Left hindlimb (tissue), 1 donor: ENCODE measurements at regions not wholly inside any gene's neighbourhood (a gene's known extent, or its start where the extent isn't known, plus 50 kb on each side); places are given as distances from the start of the nearest gene placed in this dataset.

ENCODE experiments used
- DNase-seq: peaks from one replicate; pipeline ENCODE4 v3.0.0-alpha.2; 2018

GRCh38 chr4:129167640-129168260 is 71.8 kb downstream of the C4orf33 start:
- DNase-seq = peak; percentile 31

- DNase-seq = no peak
These were observed 76.2 kb downstream of the C4orf33 start for GRCh38 chr4:129172181-129172580.

- no peak for DNase-seq
These were observed 80.9 kb downstream of the C4orf33 start for GRCh38 chr4:129176864-129177263.

- DNase-seq = no peak
These were observed 83.3 kb downstream of the C4orf33 start for GRCh38 chr4:129179276-129179675.

GRCh38 chr4:129189630-129190029 is 93.7 kb downstream of the C4orf33 start:
- DNase-seq = no peak

GRCh38 chr4:129193357-129194100 is 97.6 kb downstream of the C4orf33 start:
- DNase-seq = no peak

GRCh38 chr4:129208481-129208880 is 112.5 kb downstream of the C4orf33 start:
- DNase-seq = no peak

- no peak for DNase-seq
These were observed 117.7 kb downstream of the C4orf33 start for GRCh38 chr4:129213692-129214091.

GRCh38 chr4:129218360-129218759 is 122.4 kb downstream of the C4orf33 start:
- no peak for DNase-seq

- DNase-seq = no peak
These were observed 122.9 kb downstream of the C4orf33 start for GRCh38 chr4:129218897-129219296.

GRCh38 chr4:129220254-129220653 is 124.3 kb downstream of the C4orf33 start:
- DNase-seq = no peak

GRCh38 chr4:129223945-129224344 is 128.0 kb downstream of the C4orf33 start:
- DNase-seq = no peak

- no peak for DNase-seq
These were observed 134.9 kb downstream of the C4orf33 start for GRCh38 chr4:129230846-129231245.

GRCh38 chr4:129231945-129232588 is 136.1 kb downstream of the C4orf33 start:
- DNase-seq = no peak

- no peak for DNase-seq
These were observed 136.8 kb downstream of the C4orf33 start for GRCh38 chr4:129232589-129233337.

- DNase-seq = no peak
These were observed 137.7 kb downstream of the C4orf33 start for GRCh38 chr4:129233691-129234090.

GRCh38 chr4:129236351-129236750 is 140.4 kb downstream of the C4orf33 start:
- DNase-seq = no peak

GRCh38 chr4:129239088-129239487 is 143.1 kb downstream of the C4orf33 start:
- DNase-seq = no peak

- no peak for DNase-seq
These were observed 144.9 kb downstream of the C4orf33 start for GRCh38 chr4:129240816-129241215.

- DNase-seq = no peak
These were observed 150.2 kb downstream of the C4orf33 start for GRCh38 chr4:129246145-129246544.

- no peak for DNase-seq
These were observed 151.0 kb downstream of the C4orf33 start for GRCh38 chr4:129246910-129247461.

GRCh38 chr4:129248621-129249020 is 152.7 kb downstream of the C4orf33 start:
- no peak for DNase-seq

- DNase-seq = no peak
These were observed 158.2 kb downstream of the C4orf33 start for GRCh38 chr4:129254126-129254525.
